SK-N-SH (cell line): ENCODE measurements at regions not wholly inside any gene's neighbourhood (a gene's known extent, or its start where the extent isn't known, plus 50 kb on each side); places are given as distances from the start of the nearest gene placed in this dataset.
A peak's percentile ranks its signal among the peaks of the same experiment; 100 is the strongest.

Experiments
- CTCF ChIA-PET: fragments of 300-600, 350-600 bp; formaldehyde crosslinking; extraction: SDS; loops from one replicate; lab custom pipeline; 2021; lab: Yijun Ruan, JAX
- POLR2A ChIA-PET: fragments of 350-600 bp; sonication (Branson Sonifier 250); formaldehyde crosslinking; extraction: SDS; loops from one replicate; lab custom pipeline; 2020; ENCODE audit warnings: antibody characterized with exemption, inconsistent platforms; lab: Yijun Ruan, JAX
- DNase-seq: peaks from one replicate; pipeline ENCODE4 v3.0.0; 2012
- H2AFZ ChIP-seq: fragments of 200-600 bp; sonication (generic); 2 replicates; pipeline ENCODE4 v1.8.1; 2016; ENCODE audit warnings: antibody characterized with exemption, mild to moderate bottlenecking, low read depth
- H3F3A ChIP-seq: fragments of 200-600 bp; sonication (generic); replicated peaks from 2 replicates; pipeline ENCODE3; 2016; ENCODE audit warnings: antibody characterized with exemption, mild to moderate bottlenecking; ENCODE audit not compliant: insufficient read depth
- H3K27ac ChIP-seq, 2 experiments: fragments of 200-500 bp in 1 of 2; fragments of 200-600 bp in 1 of 2; sonication (Bioruptor generic) in 1 of 2; sonication (generic), shearing (Covaris generic) in 1 of 2; 2 replicates each; pipeline versions ENCODE4 v1.5.1 to v1.6.1; 2014 to 2016; ENCODE audit warnings: low read depth in 2 of 2, inconsistent platforms in 1 of 2, low read length in 1 of 2, mild to moderate bottlenecking in 1 of 2, mixed read lengths in 1 of 2
- H3K27me3 ChIP-seq: fragments of 200-600 bp; sonication (generic), shearing (Covaris generic); 2 replicates; pipeline ENCODE4 v1.6.1; 2016; ENCODE audit warnings: mixed run types; ENCODE audit not compliant: insufficient read depth
- H3K36me3 ChIP-seq, 2 experiments: fragments of 200-500 bp in 1 of 2; fragments of 200-600 bp in 1 of 2; sonication (Bioruptor generic) in 1 of 2; sonication (generic) in 1 of 2; replicated peaks in 1 of 2; 2 replicates each; pipeline versions ENCODE3 to v1.5.1; 2014 to 2016; ENCODE audit warnings: low read length in 1 of 2, mild to moderate bottlenecking in 1 of 2; ENCODE audit not compliant: insufficient read depth in 2 of 2, control insufficient read depth in 1 of 2
- H3K4me1 ChIP-seq, 2 experiments: fragments of 200-500 bp in 1 of 2; fragments of 200-600 bp in 1 of 2; sonication (Bioruptor generic) in 1 of 2; sonication (generic), shearing (Covaris generic) in 1 of 2; 2 replicates each; pipeline versions ENCODE4 v1.5.1 to v1.6.1; 2014 to 2016; ENCODE audit warnings: low read depth in 1 of 2, low read length in 1 of 2, mixed run types in 1 of 2; ENCODE audit not compliant: insufficient read depth in 2 of 2, control insufficient read depth in 1 of 2
- H3K4me2 ChIP-seq: fragments of 200-600 bp; sonication (generic), shearing (Covaris generic); 2 replicates; pipeline ENCODE4 v1.6.1; 2017; ENCODE audit warnings: mixed run types
- H3K4me3 ChIP-seq, 2 experiments: fragments of 200-500 bp in 1 of 2; fragments of 200-600 bp in 1 of 2; sonication (Bioruptor generic) in 1 of 2; sonication (generic), shearing (Covaris generic) in 1 of 2; 2 replicates each; pipeline versions ENCODE4 v1.5.1 to v1.8.1; 2014 to 2016; ENCODE audit warnings: low read depth in 2 of 2, inconsistent platforms in 1 of 2, low read length in 1 of 2, mild to moderate bottlenecking in 1 of 2, mixed read lengths in 1 of 2, moderate library complexity in 1 of 2
- H3K79me2 ChIP-seq: fragments of 200-600 bp; sonication (generic); 2 replicates; pipeline ENCODE4 v1.8.1; 2017; ENCODE audit warnings: mild to moderate bottlenecking; ENCODE audit not compliant: insufficient read depth
- H3K9ac ChIP-seq: fragments of 200-600 bp; sonication (generic); 2 replicates; pipeline ENCODE4 v1.6.1; 2017; ENCODE audit warnings: mixed run types
- H3K9me2 ChIP-seq: fragments of 200-600 bp; sonication (generic); 2 replicates; pipeline ENCODE4 v1.6.1; 2017; ENCODE audit warnings: mixed run types
- H3K9me3 ChIP-seq: fragments of 200-600 bp; sonication (generic); 2 replicates; pipeline ENCODE4 v1.6.1; 2017; ENCODE audit warnings: mixed run types, mild to moderate bottlenecking, moderate library complexity
- H4K20me1 ChIP-seq: fragments of 200-600 bp; sonication (generic); 2 replicates; pipeline ENCODE4 v1.6.1; 2017; ENCODE audit warnings: mild to moderate bottlenecking, mixed run types; ENCODE audit not compliant: insufficient read depth
- ELF1 ChIP-seq: IDR thresholded peaks from 2 replicates; pipeline ENCODE4 v1.4.0; 2012
- EP300 ChIP-seq, 2 experiments: IDR thresholded peaks; 2 replicates each; pipeline versions ENCODE4 v1.4.0 to v1.6.1; 2012; ENCODE audit warnings: borderline replicate concordance in 1 of 2, low read depth in 1 of 2, low read length in 1 of 2
- FOSL2 ChIP-seq: IDR thresholded peaks from 2 replicates; pipeline ENCODE4 v1.4.0; 2012; ENCODE audit warnings: low read depth, mild to moderate bottlenecking, moderate library complexity, borderline replicate concordance
- FOXJ3 ChIP-seq: sonication (generic); formaldehyde crosslinking; IDR thresholded peaks from 2 replicates; pipeline ENCODE4 v1.5.1; 2020; ENCODE audit warnings: mild to moderate bottlenecking, missing genetic modification reagents
- GABPA ChIP-seq: IDR thresholded peaks from 2 replicates; pipeline ENCODE4 v1.4.0; 2012; ENCODE audit warnings: low read depth, mild to moderate bottlenecking
- GATA2 ChIP-seq: sonication (generic); formaldehyde crosslinking; IDR thresholded peaks from 2 replicates; pipeline ENCODE4 v1.5.0; 2020; ENCODE audit warnings: mild to moderate bottlenecking, missing genetic modification reagents
- MEF2A ChIP-seq: IDR thresholded peaks from 2 replicates; pipeline ENCODE4 v1.4.0; 2012; ENCODE audit warnings: low read depth, borderline replicate concordance
- MXI1 ChIP-seq: IDR thresholded peaks from 2 replicates; pipeline ENCODE4 v1.6.1; 2012; ENCODE audit warnings: mild to moderate bottlenecking, low read depth, low read length, improper control_type of control experiment
- NFIC ChIP-seq: IDR thresholded peaks from 2 replicates; pipeline ENCODE4 v1.4.0; 2012; ENCODE audit warnings: borderline replicate concordance
- NRF1 ChIP-seq: IDR thresholded peaks from 2 replicates; pipeline ENCODE4 v1.6.1; 2012; ENCODE audit warnings: low read depth, mild to moderate bottlenecking, low read length
- POLR2AphosphoS5 ChIP-seq: IDR thresholded peaks from 2 replicates; pipeline ENCODE4 v1.6.1; 2012; ENCODE audit warnings: low read depth, low read length
- RAD21 ChIP-seq: IDR thresholded peaks from 2 replicates; pipeline ENCODE4 v1.6.1; 2012; ENCODE audit warnings: mild to moderate bottlenecking, low read length
- SIN3A ChIP-seq: IDR thresholded peaks from 2 replicates; pipeline ENCODE4 v1.6.1; 2012; ENCODE audit warnings: low read depth, mild to moderate bottlenecking, low read length, moderate library complexity, borderline replicate concordance
- SMC3 ChIP-seq: IDR thresholded peaks from 2 replicates; pipeline ENCODE4 v1.6.1; 2012; ENCODE audit warnings: low read depth, low read length, improper control_type of control experiment
- TAF1 ChIP-seq: IDR thresholded peaks from 2 replicates; pipeline ENCODE4 v1.6.1; 2012; ENCODE audit warnings: low read depth, mild to moderate bottlenecking, low read length, moderate library complexity, borderline replicate concordance
- TCF12 ChIP-seq: IDR thresholded peaks from 2 replicates; pipeline ENCODE4 v1.4.0; 2012
- TEAD4 ChIP-seq: IDR thresholded peaks from 2 replicates; pipeline ENCODE4 v1.4.0; 2012; ENCODE audit warnings: mild to moderate bottlenecking, borderline replicate concordance; ENCODE audit not compliant: insufficient read depth
- USF1 ChIP-seq: IDR thresholded peaks from 2 replicates; pipeline ENCODE4 v1.4.0; 2012; ENCODE audit warnings: low read depth, borderline replicate concordance
- YY1 ChIP-seq: IDR thresholded peaks from 2 replicates; pipeline ENCODE4 v1.4.0; 2012; ENCODE audit warnings: low read depth, mild to moderate bottlenecking
- WGBS: methylation state at CpG from one replicate; pipeline ENCODE4 v1.1.6; 2017; ENCODE audit warnings: low lambda C conversion rate; 5-methylcytosine and 5-hydroxymethylcytosine counted together
- TF ChIP-seq, protein P1 (sequence below): IDR thresholded peaks from 2 replicates; pipeline ENCODE4 v1.6.1; 2012; ENCODE audit warnings: mild to moderate bottlenecking, low read depth, low read length, moderate library complexity
- TF ChIP-seq, protein P2 (sequence below): fragments of 150-350 bp; IDR thresholded peaks from 2 replicates; pipeline ENCODE4 v1.6.1; 2016; ENCODE audit warnings: mild to moderate bottlenecking, low read depth, low read length
- TF ChIP-seq, protein P3 (sequence below): fragments of 200-600 bp; sonication (generic); IDR thresholded peaks from 2 replicates; pipeline ENCODE4 v1.6.1; 2017; ENCODE audit warnings: antibody characterized with exemption, mild to moderate bottlenecking, moderate library complexity

DNA sequence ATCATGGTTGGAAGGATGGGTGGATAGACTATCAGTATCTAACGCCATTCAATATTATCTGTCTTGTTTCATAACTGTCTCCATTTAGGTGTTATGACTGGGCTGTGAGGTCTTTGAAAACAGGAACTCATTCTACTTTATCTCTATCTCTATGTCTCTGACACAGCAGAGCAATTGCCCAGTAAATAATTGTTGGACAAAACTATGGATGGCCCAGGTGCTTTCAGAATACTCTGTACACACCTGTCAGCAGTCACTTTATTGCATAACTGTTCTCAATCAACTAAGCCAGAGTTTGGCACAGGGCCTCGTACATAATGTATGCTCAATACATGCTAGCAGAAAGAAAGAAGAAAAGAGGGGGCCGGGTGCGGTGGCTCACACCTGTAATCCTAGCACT lies 210.3 kb downstream of the OPA1 start (continued):
- TF ChIP-seq, protein P1, sequence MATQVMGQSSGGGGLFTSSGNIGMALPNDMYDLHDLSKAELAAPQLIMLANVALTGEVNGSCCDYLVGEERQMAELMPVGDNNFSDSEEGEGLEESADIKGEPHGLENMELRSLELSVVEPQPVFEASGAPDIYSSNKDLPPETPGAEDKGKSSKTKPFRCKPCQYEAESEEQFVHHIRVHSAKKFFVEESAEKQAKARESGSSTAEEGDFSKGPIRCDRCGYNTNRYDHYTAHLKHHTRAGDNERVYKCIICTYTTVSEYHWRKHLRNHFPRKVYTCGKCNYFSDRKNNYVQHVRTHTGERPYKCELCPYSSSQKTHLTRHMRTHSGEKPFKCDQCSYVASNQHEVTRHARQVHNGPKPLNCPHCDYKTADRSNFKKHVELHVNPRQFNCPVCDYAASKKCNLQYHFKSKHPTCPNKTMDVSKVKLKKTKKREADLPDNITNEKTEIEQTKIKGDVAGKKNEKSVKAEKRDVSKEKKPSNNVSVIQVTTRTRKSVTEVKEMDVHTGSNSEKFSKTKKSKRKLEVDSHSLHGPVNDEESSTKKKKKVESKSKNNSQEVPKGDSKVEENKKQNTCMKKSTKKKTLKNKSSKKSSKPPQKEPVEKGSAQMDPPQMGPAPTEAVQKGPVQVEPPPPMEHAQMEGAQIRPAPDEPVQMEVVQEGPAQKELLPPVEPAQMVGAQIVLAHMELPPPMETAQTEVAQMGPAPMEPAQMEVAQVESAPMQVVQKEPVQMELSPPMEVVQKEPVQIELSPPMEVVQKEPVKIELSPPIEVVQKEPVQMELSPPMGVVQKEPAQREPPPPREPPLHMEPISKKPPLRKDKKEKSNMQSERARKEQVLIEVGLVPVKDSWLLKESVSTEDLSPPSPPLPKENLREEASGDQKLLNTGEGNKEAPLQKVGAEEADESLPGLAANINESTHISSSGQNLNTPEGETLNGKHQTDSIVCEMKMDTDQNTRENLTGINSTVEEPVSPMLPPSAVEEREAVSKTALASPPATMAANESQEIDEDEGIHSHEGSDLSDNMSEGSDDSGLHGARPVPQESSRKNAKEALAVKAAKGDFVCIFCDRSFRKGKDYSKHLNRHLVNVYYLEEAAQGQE = no peak
- TF ChIP-seq, protein P2, sequence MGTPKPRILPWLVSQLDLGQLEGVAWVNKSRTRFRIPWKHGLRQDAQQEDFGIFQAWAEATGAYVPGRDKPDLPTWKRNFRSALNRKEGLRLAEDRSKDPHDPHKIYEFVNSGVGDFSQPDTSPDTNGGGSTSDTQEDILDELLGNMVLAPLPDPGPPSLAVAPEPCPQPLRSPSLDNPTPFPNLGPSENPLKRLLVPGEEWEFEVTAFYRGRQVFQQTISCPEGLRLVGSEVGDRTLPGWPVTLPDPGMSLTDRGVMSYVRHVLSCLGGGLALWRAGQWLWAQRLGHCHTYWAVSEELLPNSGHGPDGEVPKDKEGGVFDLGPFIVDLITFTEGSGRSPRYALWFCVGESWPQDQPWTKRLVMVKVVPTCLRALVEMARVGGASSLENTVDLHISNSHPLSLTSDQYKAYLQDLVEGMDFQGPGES = no peak
- TF ChIP-seq TEAD4 (no peak), MXI1 (no peak), SIN3A (no peak), NRF1 (no peak), FOXJ3 (no peak), ELF1 (no peak)

GRCh38 chr3:193805448-193805847 lies 212.4 kb downstream of the OPA1 start:
- no peaks in the 10 kb centered on the region for H3K36me3 ChIP-seq
- ChIA-PET POLR2A (no interaction called here), CTCF (interaction anchor here (1.3 kb wide), 1 partner anchor 510 kb away, joined by 5 read pairs; no protein-coding TSS in a partner anchor)
- H3K27me3 ChIP-seq = peaks cover 11% of the 10 kb centered on the region; the same call in 1 of the 2 replicates
- H3K4me2 ChIP-seq = no peak overlapping the region
- no peaks in the 10 kb centered on the region for H3K9me2 ChIP-seq
- no peaks in the 10 kb centered on the region for H3K79me2 ChIP-seq
- H3K9ac ChIP-seq = no peak overlapping the region
- WGBS = 25% methylated on average over 7 of the region's 8 CpGs
- no peak overlapping the region for H2AFZ ChIP-seq
- H3F3A ChIP-seq = no peaks in the 10 kb centered on the region
- peaks cover 0 to 4% of the 10 kb centered on the region in 2 experiments; a peak in 1 of 4 replicates for H3K4me1 ChIP-seq
- H3K9me3 ChIP-seq = no peaks in the 10 kb centered on the region
- no peak overlapping the region for H3K27ac ChIP-seq
- peak; percentile 47 for DNase-seq
- H4K20me1 ChIP-seq = no peaks in the 10 kb centered on the region
- H3K4me3 ChIP-seq = no peak overlapping the region
- TF ChIP-seq GABPA = no peak
- TF ChIP-seq POLR2AphosphoS5 = no peak
- TF ChIP-seq SMC3 = no peak
- TF ChIP-seq SIN3A = no peak; the same call in 1 of the 2 replicates
- TF ChIP-seq, protein P2 = no peak
- TF ChIP-seq TEAD4 = no peak
- TF ChIP-seq RAD21 = no peak
- TF ChIP-seq GATA2 = no peak
- TF ChIP-seq NFIC = peak; percentile 93
- no peak for TF ChIP-seq MEF2A
- peak; percentile 37; the same call in 1 of the 2 replicates for TF ChIP-seq FOSL2
- TF ChIP-seq USF1 = no peak
- peak; percentile 40; the same call in 1 of the 2 replicates for TF ChIP-seq TCF12
- TF ChIP-seq FOXJ3 = no peak
- TF ChIP-seq, protein P3, sequence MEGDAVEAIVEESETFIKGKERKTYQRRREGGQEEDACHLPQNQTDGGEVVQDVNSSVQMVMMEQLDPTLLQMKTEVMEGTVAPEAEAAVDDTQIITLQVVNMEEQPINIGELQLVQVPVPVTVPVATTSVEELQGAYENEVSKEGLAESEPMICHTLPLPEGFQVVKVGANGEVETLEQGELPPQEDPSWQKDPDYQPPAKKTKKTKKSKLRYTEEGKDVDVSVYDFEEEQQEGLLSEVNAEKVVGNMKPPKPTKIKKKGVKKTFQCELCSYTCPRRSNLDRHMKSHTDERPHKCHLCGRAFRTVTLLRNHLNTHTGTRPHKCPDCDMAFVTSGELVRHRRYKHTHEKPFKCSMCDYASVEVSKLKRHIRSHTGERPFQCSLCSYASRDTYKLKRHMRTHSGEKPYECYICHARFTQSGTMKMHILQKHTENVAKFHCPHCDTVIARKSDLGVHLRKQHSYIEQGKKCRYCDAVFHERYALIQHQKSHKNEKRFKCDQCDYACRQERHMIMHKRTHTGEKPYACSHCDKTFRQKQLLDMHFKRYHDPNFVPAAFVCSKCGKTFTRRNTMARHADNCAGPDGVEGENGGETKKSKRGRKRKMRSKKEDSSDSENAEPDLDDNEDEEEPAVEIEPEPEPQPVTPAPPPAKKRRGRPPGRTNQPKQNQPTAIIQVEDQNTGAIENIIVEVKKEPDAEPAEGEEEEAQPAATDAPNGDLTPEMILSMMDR = no peak
- TF ChIP-seq NRF1 = no peak
- TF ChIP-seq TAF1 = no peak
- TF ChIP-seq MXI1 = no peak
- no peak for TF ChIP-seq YY1
- no peak for TF ChIP-seq EP300 (IDR thresholded peaks at IDR 0.05; ENCODE audit: borderline replicate concordance in 1 of 2, low read depth in 1 of 2, low read length in 1 of 2)
